ENCODE measurements at regions not wholly inside any gene's neighbourhood (a gene's known extent, or its start where the extent isn't known, plus 50 kb on each side); places are given as distances from the start of the nearest gene placed in this dataset.

GRCh38 chr12:72105849-72106248 lies 166.3 kb upstream of the TRHDE start:
- peaks cover 3% of the 10 kb centered on the region for H3K27me3 Mint-ChIP-seq (ENCODE audit: insufficient read depth, low read depth, poor library complexity)

More at GRCh38 chr12:72105849-72106248, 166.3 kb upstream of the TRHDE start:
- Mint-ChIP-seq H3K9me3 (no peaks in the 10 kb centered on the region), H3K27ac (no peak overlapping the region; the same call in 1 of the 2 replicates), H3K36me3 (ENCODE audit: low read depth) (no peaks in the 10 kb centered on the region), H3K4me1 (peaks cover 36% of the 10 kb centered on the region), H3K4me3 (no peak overlapping the region)
- Histone ChIP-seq H3K36me3 (ENCODE audit: insufficient read depth) (no peaks in the 10 kb centered on the region), H3F3A (replicated peaks; ENCODE audit: low read depth) (no peaks in the 10 kb centered on the region), H2AFZ (no peak overlapping the region), H3K27ac (ENCODE audit: low read depth) (no peak overlapping the region), H3K4me1 (ENCODE audit: insufficient read depth) (peaks cover 42% of the 10 kb centered on the region), H4K20me1 (replicated peaks; ENCODE audit: insufficient read depth) (no peaks in the 10 kb centered on the region), H3K27me3 (ENCODE audit: insufficient read depth) (no peaks in the 10 kb centered on the region), H3K9me2 (ENCODE audit: insufficient read depth) (0 out of 2 replicates have a peak, but pooled peaks cover 5% of the 10 kb centered on the region), H3K4me2 (no peak overlapping the region), H3K4me3 (no peak overlapping the region), H3K79me2 (replicated peaks; ENCODE audit: insufficient read depth) (no peaks in the 10 kb centered on the region)
- no peak for TF ChIP-seq ZNF331 (CRISPR knock-in tag; IDR thresholded peaks at IDR 0.05; ENCODE audit: low read depth)
- no peak for TF ChIP-seq JUNB (IDR thresholded peaks at IDR 0.05; ENCODE audit: unreplicated experiment)
- TF ChIP-seq ZNF114 (CRISPR knock-in tag; IDR thresholded peaks at IDR 0.05): no peak
- no peak for TF ChIP-seq EZH2phosphoT487 (IDR thresholded peaks at IDR 0.05; ENCODE audit: unreplicated experiment)
- no peak for TF ChIP-seq CREB1 (CRISPR knock-in tag; IDR thresholded peaks at IDR 0.05; ENCODE audit: low read depth)
- no peak for TF ChIP-seq POLR2AphosphoS5 (IDR thresholded peaks at IDR 0.05; ENCODE audit: low read depth)
- no peak for TF ChIP-seq STAT1 (IDR thresholded peaks at IDR 0.05; ENCODE audit: unreplicated experiment)
- no peak for TF ChIP-seq REST (IDR thresholded peaks at IDR 0.05; ENCODE audit: unreplicated experiment)
- TF ChIP-seq EZH2 (IDR thresholded peaks at IDR 0.05; ENCODE audit: low read depth, unreplicated experiment): no peak
- TF ChIP-seq ETS1 (IDR thresholded peaks at IDR 0.05): no peak
- no peak for TF ChIP-seq ZNF462 (CRISPR knock-in tag; IDR thresholded peaks at IDR 0.05)
- TF ChIP-seq, protein P1, sequence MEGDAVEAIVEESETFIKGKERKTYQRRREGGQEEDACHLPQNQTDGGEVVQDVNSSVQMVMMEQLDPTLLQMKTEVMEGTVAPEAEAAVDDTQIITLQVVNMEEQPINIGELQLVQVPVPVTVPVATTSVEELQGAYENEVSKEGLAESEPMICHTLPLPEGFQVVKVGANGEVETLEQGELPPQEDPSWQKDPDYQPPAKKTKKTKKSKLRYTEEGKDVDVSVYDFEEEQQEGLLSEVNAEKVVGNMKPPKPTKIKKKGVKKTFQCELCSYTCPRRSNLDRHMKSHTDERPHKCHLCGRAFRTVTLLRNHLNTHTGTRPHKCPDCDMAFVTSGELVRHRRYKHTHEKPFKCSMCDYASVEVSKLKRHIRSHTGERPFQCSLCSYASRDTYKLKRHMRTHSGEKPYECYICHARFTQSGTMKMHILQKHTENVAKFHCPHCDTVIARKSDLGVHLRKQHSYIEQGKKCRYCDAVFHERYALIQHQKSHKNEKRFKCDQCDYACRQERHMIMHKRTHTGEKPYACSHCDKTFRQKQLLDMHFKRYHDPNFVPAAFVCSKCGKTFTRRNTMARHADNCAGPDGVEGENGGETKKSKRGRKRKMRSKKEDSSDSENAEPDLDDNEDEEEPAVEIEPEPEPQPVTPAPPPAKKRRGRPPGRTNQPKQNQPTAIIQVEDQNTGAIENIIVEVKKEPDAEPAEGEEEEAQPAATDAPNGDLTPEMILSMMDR (conservative IDR thresholded peaks at IDR 0.05; ENCODE audit: low read depth in 2 of 2): no peak
- TF ChIP-seq NANOG (IDR thresholded peaks at IDR 0.05; ENCODE audit: borderline replicate concordance): no peak
- DNase-seq (ENCODE audit: low spot score) (no peak), ATAC-seq (no peak)

Data from GM23338 (cell line).